Neutrophil (primary cell): ENCODE measurements at regions not wholly inside any gene's neighbourhood (a gene's known extent, or its start where the extent isn't known, plus 50 kb on each side); places are given as distances from the start of the nearest gene placed in this dataset.

Experiments
- H3K27ac ChIP-seq: fragments of 200-600 bp; sonication (generic); 2 replicates; pipeline ENCODE4 v1.5.1; 2016; ENCODE audit warnings: mild to moderate bottlenecking, moderate library complexity
- H3K27me3 ChIP-seq: fragments of 200-600 bp; sonication (generic); 2 replicates; pipeline ENCODE4 v1.6.0; 2016; ENCODE audit warnings: mild to moderate bottlenecking
- H3K36me3 ChIP-seq: fragments of 200-600 bp; sonication (generic); 2 replicates; pipeline ENCODE4 v1.5.1; 2017
- H3K4me1 ChIP-seq, 2 experiments: fragments of 200-600 bp in 1 of 2; sonication (generic) in 1 of 2; 1 replicate in 1 of 2; 2 replicates in 1 of 2; pipeline versions ENCODE4 v1.5.1 to v1.6.1; 2013 to 2016; ENCODE audit warnings: low read depth in 1 of 2, low read length in 1 of 2, mild to moderate bottlenecking in 1 of 2, moderate library complexity in 1 of 2; ENCODE audit not compliant: control insufficient read depth in 1 of 2, insufficient read depth in 1 of 2
- H3K4me3 ChIP-seq, 2 experiments: fragments of 200-600 bp in 1 of 2; sonication (generic) in 1 of 2; 1 replicate in 1 of 2; 2 replicates in 1 of 2; pipeline ENCODE4 v1.5.1; 2013 to 2016; ENCODE audit warnings: low read depth in 1 of 2, low read length in 1 of 2, mild to moderate bottlenecking in 1 of 2, moderate library complexity in 1 of 2
- H3K9me3 ChIP-seq: fragments of 200-600 bp; sonication (generic); 2 replicates; pipeline ENCODE4 v1.5.1; 2016
- TF ChIP-seq, protein P1 (sequence below): fragments of 200-600 bp; sonication (generic); IDR thresholded peaks from 2 replicates; pipeline ENCODE4 v1.5.1; 2016; ENCODE audit warnings: antibody characterized with exemption

GRCh38 chr7:18421297-18422002 lies 74.1 kb upstream of the HDAC9 start:
- Histone ChIP-seq H3K9me3 (no peaks in the 10 kb centered on the region), H3K4me3 (no peak overlapping the region), H3K27ac (no peak overlapping the region), H3K4me1 (no peaks in the 10 kb centered on the region), H3K27me3 (no peaks in the 10 kb centered on the region), H3K36me3 (no peaks in the 10 kb centered on the region)
- TF ChIP-seq, protein P1, sequence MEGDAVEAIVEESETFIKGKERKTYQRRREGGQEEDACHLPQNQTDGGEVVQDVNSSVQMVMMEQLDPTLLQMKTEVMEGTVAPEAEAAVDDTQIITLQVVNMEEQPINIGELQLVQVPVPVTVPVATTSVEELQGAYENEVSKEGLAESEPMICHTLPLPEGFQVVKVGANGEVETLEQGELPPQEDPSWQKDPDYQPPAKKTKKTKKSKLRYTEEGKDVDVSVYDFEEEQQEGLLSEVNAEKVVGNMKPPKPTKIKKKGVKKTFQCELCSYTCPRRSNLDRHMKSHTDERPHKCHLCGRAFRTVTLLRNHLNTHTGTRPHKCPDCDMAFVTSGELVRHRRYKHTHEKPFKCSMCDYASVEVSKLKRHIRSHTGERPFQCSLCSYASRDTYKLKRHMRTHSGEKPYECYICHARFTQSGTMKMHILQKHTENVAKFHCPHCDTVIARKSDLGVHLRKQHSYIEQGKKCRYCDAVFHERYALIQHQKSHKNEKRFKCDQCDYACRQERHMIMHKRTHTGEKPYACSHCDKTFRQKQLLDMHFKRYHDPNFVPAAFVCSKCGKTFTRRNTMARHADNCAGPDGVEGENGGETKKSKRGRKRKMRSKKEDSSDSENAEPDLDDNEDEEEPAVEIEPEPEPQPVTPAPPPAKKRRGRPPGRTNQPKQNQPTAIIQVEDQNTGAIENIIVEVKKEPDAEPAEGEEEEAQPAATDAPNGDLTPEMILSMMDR, result no peak

- no peaks in the 10 kb centered on the region for H3K36me3 ChIP-seq
- no peaks in the 10 kb centered on the region for H3K4me1 ChIP-seq
- TF ChIP-seq, protein P1, result no peak
- H3K27ac ChIP-seq, result no peak overlapping the region
- no peaks in the 10 kb centered on the region for H3K9me3 ChIP-seq
- H3K27me3 ChIP-seq, result no peaks in the 10 kb centered on the region
- no peak overlapping the region for H3K4me3 ChIP-seq
Measured at GRCh38 chr7:18425227-18425626, 70.3 kb upstream of the HDAC9 start.

DNA sequence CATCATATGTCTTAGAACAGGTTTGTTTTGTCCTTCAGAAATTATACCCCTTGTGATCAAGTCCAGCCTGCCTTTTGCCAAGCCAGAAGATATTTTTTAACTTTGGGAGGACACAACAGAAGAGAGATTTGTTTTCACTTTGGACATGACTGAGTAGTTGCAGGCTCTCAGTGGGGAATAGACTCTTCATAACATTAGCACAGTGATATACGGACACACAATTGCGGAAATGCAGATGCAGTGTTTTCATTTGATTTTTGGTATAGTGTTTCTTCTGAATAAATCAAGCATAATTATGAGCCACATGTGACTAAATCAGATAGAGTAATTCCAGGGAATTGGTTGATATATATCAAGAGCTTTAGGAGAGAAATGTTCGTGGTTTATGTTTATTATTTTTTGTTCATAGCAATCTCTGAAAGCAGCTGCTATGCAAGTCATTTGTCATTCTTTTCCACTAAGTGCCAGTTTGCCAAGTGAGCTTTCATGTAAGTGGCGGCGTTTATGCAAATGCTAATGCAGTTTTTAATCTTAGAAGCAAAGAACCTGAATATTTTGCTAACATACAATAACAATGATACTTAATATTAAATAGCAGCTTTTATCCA lies 69.6 kb upstream of the HDAC9 start:
- no peak overlapping the region for H3K27ac ChIP-seq

GRCh38 chr7:18426564-18427226 lies 68.9 kb upstream of the HDAC9 start:
- no peak overlapping the region for H3K27ac ChIP-seq
- no peak overlapping the region for H3K4me3 ChIP-seq
- H3K4me1 ChIP-seq, result no peaks in the 10 kb centered on the region
- no peaks in the 10 kb centered on the region for H3K36me3 ChIP-seq
- no peaks in the 10 kb centered on the region for H3K27me3 ChIP-seq
- TF ChIP-seq, protein P1, result no peak
- H3K9me3 ChIP-seq, result no peaks in the 10 kb centered on the region

More for the DNA sequence above, 69.6 kb upstream of the HDAC9 start:
- Histone ChIP-seq H3K27me3 (no peaks in the 10 kb centered on the region), H3K4me3 (no peak overlapping the region), H3K36me3 (no peaks in the 10 kb centered on the region), H3K4me1 (no peaks in the 10 kb centered on the region), H3K9me3 (no peaks in the 10 kb centered on the region)
- TF ChIP-seq, protein P1, result no peak

- Histone ChIP-seq H3K36me3 (no peaks in the 10 kb centered on the region), H3K4me3 (no peak overlapping the region), H3K4me1 (no peaks in the 10 kb centered on the region), H3K9me3 (no peaks in the 10 kb centered on the region), H3K27ac (no peak overlapping the region), H3K27me3 (no peaks in the 10 kb centered on the region)
- TF ChIP-seq, protein P1, result no peak
Measured at GRCh38 chr7:18429547-18429946, 66.0 kb upstream of the HDAC9 start.
